ENCODE measurements at regions not wholly inside any gene's neighbourhood (a gene's known extent, or its start where the extent isn't known, plus 50 kb on each side); places are given as distances from the start of the nearest gene placed in this dataset.

DNA sequence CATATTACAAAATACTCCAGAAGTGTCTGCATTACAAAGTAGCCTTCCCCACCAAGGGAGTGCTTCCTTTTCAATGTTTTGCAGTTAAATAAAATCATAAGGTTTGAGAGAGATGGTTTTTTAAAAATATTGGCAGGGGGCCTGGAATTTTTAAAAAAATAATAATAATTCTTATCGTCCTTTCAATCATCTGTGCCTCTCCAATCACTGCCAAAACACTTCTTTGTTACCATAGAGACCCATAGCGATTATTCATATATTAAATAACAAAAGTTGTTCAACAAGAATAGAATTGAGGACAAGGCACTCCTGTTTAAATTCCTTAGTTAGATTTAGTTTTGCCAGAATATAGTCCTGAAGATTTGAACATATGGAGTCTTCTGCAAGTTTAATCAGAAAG is 203.1 kb downstream of the FAT4 start:
- TF ChIP-seq CTCF (IDR thresholded peaks at IDR 0.05) (no peak), ZFX (IDR thresholded peaks at IDR 0.05; ENCODE audit: borderline replicate concordance) (no peak)
- H3K27ac ChIP-seq = no peak overlapping the region

GRCh38 chr4:125518281-125518680 is 203.5 kb downstream of the FAT4 start:
- H3K27ac ChIP-seq = no peak overlapping the region
- TF ChIP-seq CTCF (IDR thresholded peaks at IDR 0.05) (no peak), ZFX (IDR thresholded peaks at IDR 0.05; ENCODE audit: borderline replicate concordance) (no peak)

DNA sequence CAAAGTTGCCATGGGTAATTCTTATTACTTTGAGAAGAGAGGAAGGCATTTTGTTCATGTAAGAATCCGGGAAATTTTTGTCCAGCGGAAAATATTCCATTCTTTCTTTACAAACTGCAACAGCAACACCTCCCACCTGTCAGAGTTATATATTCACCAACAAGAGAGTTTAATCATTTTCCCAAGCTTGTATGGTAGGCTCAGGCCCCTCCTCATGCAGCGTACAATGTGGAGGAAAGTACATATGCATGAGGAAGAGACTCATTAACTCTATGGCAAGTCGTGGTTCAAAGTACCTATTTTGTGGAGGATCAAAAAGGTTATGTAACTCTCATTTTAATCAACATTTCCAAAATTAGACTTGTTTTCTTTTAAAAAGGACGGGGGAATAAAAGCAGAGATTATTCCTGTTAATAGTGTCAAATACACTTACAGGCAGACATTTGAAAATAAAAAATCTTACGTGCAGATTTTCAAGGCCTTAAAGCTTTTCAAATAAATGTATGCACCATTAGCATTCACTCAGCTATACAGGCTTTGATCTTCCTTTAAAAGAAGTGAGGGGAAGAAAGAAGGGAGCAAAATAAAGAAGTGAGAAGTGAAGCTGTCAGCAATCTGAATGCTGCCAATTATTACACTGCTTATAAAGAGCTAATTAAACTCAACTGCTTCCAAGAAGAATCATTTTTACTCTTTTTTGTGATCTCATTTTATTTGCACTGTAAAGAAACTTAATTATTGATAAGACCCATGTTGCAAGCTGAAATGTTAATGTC is 204.8 kb downstream of the FAT4 start:
- H3K27ac ChIP-seq = no peak overlapping the region

GRCh38 chr4:125520258-125520990 is 205.7 kb downstream of the FAT4 start:
- no peak overlapping the region for H3K27ac ChIP-seq
- TF ChIP-seq ZFX (IDR thresholded peaks at IDR 0.05; ENCODE audit: borderline replicate concordance) (no peak), CTCF (IDR thresholded peaks at IDR 0.05) (no peak)

More for the DNA sequence above, 204.8 kb downstream of the FAT4 start:
- TF ChIP-seq ZFX (IDR thresholded peaks at IDR 0.05; ENCODE audit: borderline replicate concordance) (no peak), CTCF (IDR thresholded peaks at IDR 0.05) (no peak)

DNA sequence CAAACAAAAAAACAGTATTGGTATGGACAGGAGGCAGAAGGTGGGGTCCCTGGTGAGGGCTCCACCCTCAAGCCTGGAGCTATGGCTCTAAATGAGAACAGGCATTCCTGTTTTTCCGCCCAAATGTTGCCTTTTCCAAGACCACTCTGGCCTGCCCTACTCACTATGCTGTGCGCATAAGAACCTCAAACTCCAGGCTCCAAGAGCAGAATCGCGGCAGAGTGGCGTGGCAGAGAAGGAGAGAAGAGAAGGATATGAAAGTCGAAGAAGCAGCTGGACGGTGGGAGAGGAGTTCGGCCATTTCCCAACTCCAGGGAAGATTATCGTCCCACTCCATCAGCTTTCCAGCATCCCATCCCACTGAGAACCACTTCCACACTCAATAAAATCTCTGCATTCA is 207.8 kb downstream of the FAT4 start:
- H3K27ac ChIP-seq = no peak overlapping the region
- no peak for TF ChIP-seq ZFX (IDR thresholded peaks at IDR 0.05; ENCODE audit: borderline replicate concordance)
- no peak for TF ChIP-seq CTCF (IDR thresholded peaks at IDR 0.05)

GRCh38 chr4:125522992-125523391 is 208.2 kb downstream of the FAT4 start:
- no peak for TF ChIP-seq ZFX (IDR thresholded peaks at IDR 0.05; ENCODE audit: borderline replicate concordance)
- no peak for TF ChIP-seq CTCF (IDR thresholded peaks at IDR 0.05)
- no peak overlapping the region for H3K27ac ChIP-seq

GRCh38 chr4:125526420-125526819 is 211.7 kb downstream of the FAT4 start:
- no peak overlapping the region for H3K27ac ChIP-seq
- no peak for TF ChIP-seq CTCF (IDR thresholded peaks at IDR 0.05)
- TF ChIP-seq ZFX (IDR thresholded peaks at IDR 0.05; ENCODE audit: borderline replicate concordance) = no peak

All from 22Rv1 (cell line).